Mammary epithelial cell (primary cell): ENCODE measurements at regions not wholly inside any gene's neighbourhood (a gene's known extent, or its start where the extent isn't known, plus 50 kb on each side); places are given as distances from the start of the nearest gene placed in this dataset.

Experiments used
- CTCF ChIP-seq, 2 donors: IDR thresholded peaks in 1 of 2; conservative IDR thresholded peaks in 1 of 2; 2 replicates each; pipeline ENCODE4 v1.5.1; 2011 to 2012; ENCODE audit warnings: inconsistent platforms in 2 of 2, low read length in 2 of 2, mild to moderate bottlenecking in 2 of 2, control low read depth in 1 of 2, low read depth in 1 of 2; ENCODE audit not compliant: insufficient read depth in 1 of 2; ENCODE audit errors: extremely low read depth in 1 of 2
- EZH2 ChIP-seq: IDR thresholded peaks from 2 replicates; pipeline ENCODE4 v1.6.1; 2012; ENCODE audit warnings: low read length, inconsistent platforms, borderline replicate concordance

DNA sequence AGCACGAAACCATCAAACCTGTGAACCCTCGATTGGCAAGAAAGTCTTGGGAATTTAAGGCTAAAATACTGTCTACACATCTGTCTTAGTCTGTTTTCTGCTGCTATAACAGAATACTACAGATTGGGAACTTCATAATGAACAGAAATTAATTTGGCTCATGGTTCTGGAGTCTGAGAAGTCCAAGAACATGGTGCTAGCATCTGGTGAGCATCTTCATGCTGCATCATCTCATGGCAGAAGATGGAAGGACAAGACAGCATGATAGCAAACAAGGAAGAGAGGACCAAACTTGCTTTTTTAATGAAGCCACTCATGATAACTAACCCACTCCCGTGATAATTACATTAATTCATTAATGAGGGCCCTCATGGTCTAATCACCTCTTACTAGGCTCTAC is 102.0 kb upstream of the CDKN3 start:
- TF ChIP-seq CTCF (conservative IDR thresholded peaks at IDR 0.05 in 1 of 2, IDR thresholded peaks at IDR 0.05 in 1 of 2; ENCODE audit: extremely low read depth in 1 of 2, insufficient read depth in 1 of 2, low read depth in 1 of 2, low read length in 2 of 2) (no peak), EZH2 (no peak)
